Right ventricle myocardium superior (tissue), 1 donor: ENCODE measurements at regions not wholly inside any gene's neighbourhood (a gene's known extent, or its start where the extent isn't known, plus 50 kb on each side); places are given as distances from the start of the nearest gene placed in this dataset.
"Not testable (repeated sequence)": the region's sequence is repeated elsewhere in the genome, so short reads cannot be mapped to it uniquely, and the experiment has no call there.

Experiments
- ATAC-seq: fragments of 200-7000 bp; cut with Tn5 transposase; one replicate; pipeline ENCODE4 v1.9.1; 2020; ENCODE audit warnings: mild to moderate bottlenecking; ENCODE audit not compliant: poor library complexity
- DNase-seq: peaks from one replicate; pipeline ENCODE4 v3.0.0-alpha.2; 2020
- intact Hi-C: fragments of 100-400 bp; cut with DNase I; formaldehyde crosslinking; loops from one replicate; pipeline ENCODE4 v1.11.2; 2022
- donor health status: DM: no; HTN: yes; CAD: no; lungs with severe emphysema.

- intact Hi-C loops, result no loop called here
- ATAC-seq, result no peak
- no peak for DNase-seq
Observed at GRCh38 chr6:13874191-13874549, 50.6 kb upstream of the RNF182 start.

- ATAC-seq (peak; percentile 87), DNase-seq (peak; percentile 68)
- intact Hi-C loops, result no loop called here
Observed at GRCh38 chr6:13873288-13874190, 51.2 kb upstream of the RNF182 start.

- no peak for DNase-seq
- intact Hi-C loops, result no loop called here
- no peak for ATAC-seq
Observed at GRCh38 chr6:13872681-13873080, 52.1 kb upstream of the RNF182 start.

- intact Hi-C loops, ATAC-seq, DNase-seq: not testable (repeated sequence)
Observed at GRCh38 chr6:13872006-13872405, 52.7 kb upstream of the RNF182 start.

- ATAC-seq (no peak), DNase-seq (no peak)
- intact Hi-C loops, result no loop called here
Observed at GRCh38 chr6:13870214-13870830, 54.4 kb upstream of the RNF182 start.

- ATAC-seq (no peak), DNase-seq (no peak)
- intact Hi-C loops, result no loop called here
Observed at GRCh38 chr6:13868236-13868635, 53.9 kb upstream of the MCUR1 start.

GRCh38 chr6:13866301-13866700, 51.9 kb upstream of the MCUR1 start:
- ATAC-seq, result no peak
- intact Hi-C loops, result no loop called here
- no peak for DNase-seq

GRCh38 chr6:13865141-13865540, 50.8 kb upstream of the MCUR1 start:
- DNase-seq, result no peak
- intact Hi-C loops, result no loop called here
- ATAC-seq, result no peak

GRCh38 chr6:13864669-13865068, 50.3 kb upstream of the MCUR1 start:
- intact Hi-C loops, DNase-seq, ATAC-seq: not testable (repeated sequence)
